K562 (cell line): ENCODE measurements at regions not wholly inside any gene's neighbourhood (a gene's known extent, or its start where the extent isn't known, plus 50 kb on each side); places are given as distances from the start of the nearest gene placed in this dataset.

Experiments used
- TF ChIP-seq, protein P1 (sequence below): fragments of 200-600 bp; sonication (generic); IDR thresholded peaks from one replicate; pipeline ENCODE4 v1.6.1; 2012; ENCODE audit warnings: mild to moderate bottlenecking, low read depth, low read length, inconsistent platforms

DNA sequence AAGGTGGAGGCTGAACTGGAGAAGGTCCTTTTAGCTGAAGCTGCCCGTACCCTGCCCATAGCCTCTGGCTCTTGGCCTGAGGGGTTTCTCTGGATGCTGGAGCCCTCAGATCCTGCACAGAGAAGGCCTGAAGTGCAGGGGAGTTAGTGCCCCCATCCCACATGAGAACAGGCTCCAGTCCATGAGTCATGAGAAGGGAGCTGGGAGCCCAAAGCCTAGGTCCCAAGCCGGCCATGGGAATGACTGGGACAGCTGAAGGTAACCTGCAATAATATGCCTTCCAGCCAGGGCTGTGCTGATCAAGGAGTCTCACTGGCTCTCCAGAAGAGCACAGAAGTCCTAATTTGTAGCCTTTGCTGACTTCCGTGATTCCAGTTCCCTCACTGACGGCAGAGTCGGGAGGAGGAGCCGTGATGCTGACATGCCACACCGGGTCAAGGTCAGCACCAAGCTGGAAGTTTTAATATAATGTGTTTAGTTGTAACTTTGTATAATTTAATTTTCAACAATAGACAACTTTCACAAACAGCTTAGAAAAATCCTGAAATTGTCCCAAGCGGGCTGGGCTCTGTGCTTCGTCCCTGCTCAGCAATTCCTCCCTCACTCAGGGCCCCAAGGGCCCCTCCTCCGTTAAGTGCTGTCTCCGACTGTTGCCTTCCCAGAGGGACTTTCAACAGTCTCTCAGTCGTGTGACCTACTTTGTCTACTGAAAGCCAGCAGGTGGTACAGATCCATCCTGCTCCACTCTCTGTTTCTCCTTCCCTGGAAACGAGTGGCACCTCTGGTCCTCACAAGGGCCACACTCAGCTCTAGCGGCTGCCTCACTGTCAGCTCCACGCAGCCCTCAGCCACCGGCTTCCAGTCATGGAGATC is 387.8 kb downstream of the GADD45G start (continued):
- TF ChIP-seq, protein P1, sequence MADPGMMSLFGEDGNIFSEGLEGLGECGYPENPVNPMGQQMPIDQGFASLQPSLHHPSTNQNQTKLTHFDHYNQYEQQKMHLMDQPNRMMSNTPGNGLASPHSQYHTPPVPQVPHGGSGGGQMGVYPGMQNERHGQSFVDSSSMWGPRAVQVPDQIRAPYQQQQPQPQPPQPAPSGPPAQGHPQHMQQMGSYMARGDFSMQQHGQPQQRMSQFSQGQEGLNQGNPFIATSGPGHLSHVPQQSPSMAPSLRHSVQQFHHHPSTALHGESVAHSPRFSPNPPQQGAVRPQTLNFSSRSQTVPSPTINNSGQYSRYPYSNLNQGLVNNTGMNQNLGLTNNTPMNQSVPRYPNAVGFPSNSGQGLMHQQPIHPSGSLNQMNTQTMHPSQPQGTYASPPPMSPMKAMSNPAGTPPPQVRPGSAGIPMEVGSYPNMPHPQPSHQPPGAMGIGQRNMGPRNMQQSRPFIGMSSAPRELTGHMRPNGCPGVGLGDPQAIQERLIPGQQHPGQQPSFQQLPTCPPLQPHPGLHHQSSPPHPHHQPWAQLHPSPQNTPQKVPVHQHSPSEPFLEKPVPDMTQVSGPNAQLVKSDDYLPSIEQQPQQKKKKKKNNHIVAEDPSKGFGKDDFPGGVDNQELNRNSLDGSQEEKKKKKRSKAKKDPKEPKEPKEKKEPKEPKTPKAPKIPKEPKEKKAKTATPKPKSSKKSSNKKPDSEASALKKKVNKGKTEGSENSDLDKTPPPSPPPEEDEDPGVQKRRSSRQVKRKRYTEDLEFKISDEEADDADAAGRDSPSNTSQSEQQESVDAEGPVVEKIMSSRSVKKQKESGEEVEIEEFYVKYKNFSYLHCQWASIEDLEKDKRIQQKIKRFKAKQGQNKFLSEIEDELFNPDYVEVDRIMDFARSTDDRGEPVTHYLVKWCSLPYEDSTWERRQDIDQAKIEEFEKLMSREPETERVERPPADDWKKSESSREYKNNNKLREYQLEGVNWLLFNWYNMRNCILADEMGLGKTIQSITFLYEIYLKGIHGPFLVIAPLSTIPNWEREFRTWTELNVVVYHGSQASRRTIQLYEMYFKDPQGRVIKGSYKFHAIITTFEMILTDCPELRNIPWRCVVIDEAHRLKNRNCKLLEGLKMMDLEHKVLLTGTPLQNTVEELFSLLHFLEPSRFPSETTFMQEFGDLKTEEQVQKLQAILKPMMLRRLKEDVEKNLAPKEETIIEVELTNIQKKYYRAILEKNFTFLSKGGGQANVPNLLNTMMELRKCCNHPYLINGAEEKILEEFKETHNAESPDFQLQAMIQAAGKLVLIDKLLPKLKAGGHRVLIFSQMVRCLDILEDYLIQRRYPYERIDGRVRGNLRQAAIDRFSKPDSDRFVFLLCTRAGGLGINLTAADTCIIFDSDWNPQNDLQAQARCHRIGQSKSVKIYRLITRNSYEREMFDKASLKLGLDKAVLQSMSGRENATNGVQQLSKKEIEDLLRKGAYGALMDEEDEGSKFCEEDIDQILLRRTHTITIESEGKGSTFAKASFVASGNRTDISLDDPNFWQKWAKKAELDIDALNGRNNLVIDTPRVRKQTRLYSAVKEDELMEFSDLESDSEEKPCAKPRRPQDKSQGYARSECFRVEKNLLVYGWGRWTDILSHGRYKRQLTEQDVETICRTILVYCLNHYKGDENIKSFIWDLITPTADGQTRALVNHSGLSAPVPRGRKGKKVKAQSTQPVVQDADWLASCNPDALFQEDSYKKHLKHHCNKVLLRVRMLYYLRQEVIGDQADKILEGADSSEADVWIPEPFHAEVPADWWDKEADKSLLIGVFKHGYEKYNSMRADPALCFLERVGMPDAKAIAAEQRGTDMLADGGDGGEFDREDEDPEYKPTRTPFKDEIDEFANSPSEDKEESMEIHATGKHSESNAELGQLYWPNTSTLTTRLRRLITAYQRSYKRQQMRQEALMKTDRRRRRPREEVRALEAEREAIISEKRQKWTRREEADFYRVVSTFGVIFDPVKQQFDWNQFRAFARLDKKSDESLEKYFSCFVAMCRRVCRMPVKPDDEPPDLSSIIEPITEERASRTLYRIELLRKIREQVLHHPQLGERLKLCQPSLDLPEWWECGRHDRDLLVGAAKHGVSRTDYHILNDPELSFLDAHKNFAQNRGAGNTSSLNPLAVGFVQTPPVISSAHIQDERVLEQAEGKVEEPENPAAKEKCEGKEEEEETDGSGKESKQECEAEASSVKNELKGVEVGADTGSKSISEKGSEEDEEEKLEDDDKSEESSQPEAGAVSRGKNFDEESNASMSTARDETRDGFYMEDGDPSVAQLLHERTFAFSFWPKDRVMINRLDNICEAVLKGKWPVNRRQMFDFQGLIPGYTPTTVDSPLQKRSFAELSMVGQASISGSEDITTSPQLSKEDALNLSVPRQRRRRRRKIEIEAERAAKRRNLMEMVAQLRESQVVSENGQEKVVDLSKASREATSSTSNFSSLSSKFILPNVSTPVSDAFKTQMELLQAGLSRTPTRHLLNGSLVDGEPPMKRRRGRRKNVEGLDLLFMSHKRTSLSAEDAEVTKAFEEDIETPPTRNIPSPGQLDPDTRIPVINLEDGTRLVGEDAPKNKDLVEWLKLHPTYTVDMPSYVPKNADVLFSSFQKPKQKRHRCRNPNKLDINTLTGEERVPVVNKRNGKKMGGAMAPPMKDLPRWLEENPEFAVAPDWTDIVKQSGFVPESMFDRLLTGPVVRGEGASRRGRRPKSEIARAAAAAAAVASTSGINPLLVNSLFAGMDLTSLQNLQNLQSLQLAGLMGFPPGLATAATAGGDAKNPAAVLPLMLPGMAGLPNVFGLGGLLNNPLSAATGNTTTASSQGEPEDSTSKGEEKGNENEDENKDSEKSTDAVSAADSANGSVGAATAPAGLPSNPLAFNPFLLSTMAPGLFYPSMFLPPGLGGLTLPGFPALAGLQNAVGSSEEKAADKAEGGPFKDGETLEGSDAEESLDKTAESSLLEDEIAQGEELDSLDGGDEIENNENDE: no peak
